ENCODE measurements at regions not wholly inside any gene's neighbourhood (a gene's known extent, or its start where the extent isn't known, plus 50 kb on each side); places are given as distances from the start of the nearest gene placed in this dataset.
"Not testable (repeated sequence)": the region's sequence is repeated elsewhere in the genome, so short reads cannot be mapped to it uniquely, and the experiment has no call there.

- not testable (repeated sequence) for DNase-seq (ENCODE audit: low spot score)
Observed at GRCh38 chr6:142016666-142017065, 116.1 kb upstream of the GJE1 start.

GRCh38 chr6:142015463-142015862 is 117.3 kb upstream of the GJE1 start:
- not testable (repeated sequence) for DNase-seq (ENCODE audit: low spot score)

- no peak for DNase-seq (ENCODE audit: low spot score)
Observed at GRCh38 chr6:142015011-142015410, 117.7 kb upstream of the GJE1 start.

- DNase-seq (ENCODE audit: low spot score): no peak
Observed at GRCh38 chr6:142014515-142014914, 118.2 kb upstream of the GJE1 start.

GRCh38 chr6:142013875-142014495 is 118.7 kb upstream of the GJE1 start:
- no peak for DNase-seq (ENCODE audit: low spot score)

- DNase-seq (ENCODE audit: low spot score): no peak
Observed at GRCh38 chr6:142013287-142013686, 119.4 kb upstream of the GJE1 start.

- no peak for DNase-seq (ENCODE audit: low spot score)
Observed at GRCh38 chr6:142011775-142012174, 121.0 kb upstream of the GJE1 start.

GRCh38 chr6:142011156-142011555 is 121.6 kb upstream of the GJE1 start:
- DNase-seq (ENCODE audit: low spot score): no peak

- no peak for DNase-seq (ENCODE audit: low spot score)
Observed at GRCh38 chr6:142009647-142010046, 123.1 kb upstream of the GJE1 start.

- no peak for DNase-seq (ENCODE audit: low spot score)
Observed at GRCh38 chr6:142008781-142009180, 123.9 kb upstream of the GJE1 start.

GRCh38 chr6:142008016-142008735 is 124.5 kb upstream of the GJE1 start:
- DNase-seq (ENCODE audit: low spot score): no peak

GRCh38 chr6:142005021-142005420 is 127.7 kb upstream of the GJE1 start:
- no peak for DNase-seq (ENCODE audit: low spot score)

- no peak for DNase-seq (ENCODE audit: low spot score)
Observed at GRCh38 chr6:142002825-142003405, 129.8 kb upstream of the GJE1 start.

- no peak for DNase-seq (ENCODE audit: low spot score)
Observed at GRCh38 chr6:141996823-141997222, 135.9 kb upstream of the GJE1 start.

GRCh38 chr6:141992109-141992508 is 140.6 kb upstream of the GJE1 start:
- no peak for DNase-seq (ENCODE audit: low spot score)

GRCh38 chr6:141990840-141991239 is 141.9 kb upstream of the GJE1 start:
- DNase-seq (ENCODE audit: low spot score): no peak

- no peak for DNase-seq (ENCODE audit: low spot score)
Observed at GRCh38 chr6:141989706-141989959, 143.1 kb upstream of the GJE1 start.

- DNase-seq (ENCODE audit: low spot score): peak; percentile 34
Observed at GRCh38 chr6:141988954-141989705, 143.6 kb upstream of the GJE1 start.

GRCh38 chr6:141988327-141988726 is 144.4 kb upstream of the GJE1 start:
- DNase-seq (ENCODE audit: low spot score): no peak

GRCh38 chr6:141986457-141986856 is 146.3 kb upstream of the GJE1 start:
- no peak for DNase-seq (ENCODE audit: low spot score)

- no peak for DNase-seq (ENCODE audit: low spot score)
Observed at GRCh38 chr6:141981190-141981589, 151.5 kb upstream of the GJE1 start.

- DNase-seq (ENCODE audit: low spot score): no peak
Observed at GRCh38 chr6:141977782-141978181, 154.9 kb upstream of the GJE1 start.

- DNase-seq (ENCODE audit: low spot score): no peak
Observed at GRCh38 chr6:141976994-141977393, 155.7 kb upstream of the GJE1 start.

Measured in CD4-positive, alpha-beta T cell treated with Interleukin-2 at 100 ng/mL for 4 hours (primary cell).